Tibial nerve (tissue), 4 donors: ENCODE measurements at regions not wholly inside any gene's neighbourhood (a gene's known extent, or its start where the extent isn't known, plus 50 kb on each side); places are given as distances from the start of the nearest gene placed in this dataset.

Experiments
- DNase-seq, 2 donors: peaks; one replicate each; pipeline ENCODE4 v3.0.0-alpha.2; 2019; ENCODE audit warnings: low spot score in 2 of 2
- H3K27ac ChIP-seq, 4 donors: fragments of 200-600 bp; sonication (generic) in 3 of 4; one replicate each; pipeline ENCODE4 v1.5.1; 2017 to 2019; ENCODE audit warnings: mild to moderate bottlenecking in 1 of 4
- H3K27me3 ChIP-seq, 2 donors: fragments of 200-600 bp; sonication (generic) in 1 of 2; one replicate each; pipeline versions ENCODE4 v1.5.1 to v1.6.0; 2017 to 2019
- H3K36me3 ChIP-seq, 3 donors: fragments of 200-600 bp; sonication (generic); one replicate each; pipeline ENCODE4 v1.5.1; 2018 to 2019
- H3K4me1 ChIP-seq, 4 donors: fragments of 200-600 bp; sonication (generic) in 3 of 4; one replicate each; pipeline ENCODE4 v1.5.1; 2017 to 2019
- H3K4me3 ChIP-seq, 4 donors: fragments of 200-600 bp; sonication (generic) in 3 of 4; one replicate each; pipeline ENCODE4 v1.5.1; 2017 to 2019; ENCODE audit warnings: mild to moderate bottlenecking in 1 of 4, moderate library complexity in 1 of 4
- H3K9me3 ChIP-seq, 4 donors: fragments of 200-600 bp; sonication (generic) in 3 of 4; one replicate each; pipeline ENCODE4 v1.5.1; 2017 to 2019
- EP300 ChIP-seq, 2 donors: sonication (generic); formaldehyde crosslinking; IDR thresholded peaks; one replicate each; pipeline ENCODE4 v1.6.1; 2017; ENCODE audit warnings: antibody characterized with exemption in 2 of 2, mild to moderate bottlenecking in 1 of 2
- POLR2A ChIP-seq, 2 donors: fragments of 450-650 bp; IDR thresholded peaks; one replicate each; pipeline ENCODE4 v1.6.1; 2017; ENCODE audit warnings: antibody characterized with exemption in 2 of 2, mild to moderate bottlenecking in 2 of 2, moderate library complexity in 2 of 2
- WGBS, 2 donors: methylation state at CpG; one replicate each; pipeline ENCODE4 v1.1.5; 2018; 5-methylcytosine and 5-hydroxymethylcytosine counted together
- TF ChIP-seq, protein P1 (sequence below), 5 experiments: fragments of 200-600 bp in 3 of 5; fragments of 450-650 bp in 2 of 5; sonication (generic) in 3 of 5; IDR thresholded peaks; one replicate each; pipeline ENCODE4 v1.5.1; 2016 to 2019; ENCODE audit warnings: antibody characterized with exemption in 5 of 5, mild to moderate bottlenecking in 3 of 5, moderate library complexity in 2 of 5

DNA sequence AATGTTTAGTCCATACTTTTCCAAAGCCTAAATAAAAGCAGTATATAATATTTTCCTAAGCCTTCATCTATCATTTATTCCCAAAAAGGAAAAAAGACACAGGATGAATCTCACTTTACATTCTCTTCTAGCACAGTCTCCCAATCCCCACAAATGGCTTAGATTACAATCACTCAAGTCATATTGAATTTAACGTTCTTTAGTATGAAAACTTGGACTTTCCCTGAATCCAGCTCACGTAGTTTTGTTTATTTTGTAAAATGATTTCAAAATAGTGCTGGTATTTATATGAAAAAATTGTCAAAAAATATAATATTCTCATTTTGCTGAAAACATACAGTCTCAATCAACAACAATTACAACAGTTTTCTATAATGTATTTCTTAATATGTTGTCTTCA lies 137.7 kb upstream of the CCDC150 start:
- Histone ChIP-seq H3K36me3 (no peaks in the 10 kb centered on the region), H3K27ac (no peak overlapping the region), H3K4me1 (no peaks in the 10 kb centered on the region), H3K9me3 (peaks cover 0 to 19% (median 0%) of the 10 kb centered on the region in 4 donors), H3K27me3 (no peaks in the 10 kb centered on the region), H3K4me3 (no peak overlapping the region)
- DNase-seq, result no peak
- TF ChIP-seq, protein P1, sequence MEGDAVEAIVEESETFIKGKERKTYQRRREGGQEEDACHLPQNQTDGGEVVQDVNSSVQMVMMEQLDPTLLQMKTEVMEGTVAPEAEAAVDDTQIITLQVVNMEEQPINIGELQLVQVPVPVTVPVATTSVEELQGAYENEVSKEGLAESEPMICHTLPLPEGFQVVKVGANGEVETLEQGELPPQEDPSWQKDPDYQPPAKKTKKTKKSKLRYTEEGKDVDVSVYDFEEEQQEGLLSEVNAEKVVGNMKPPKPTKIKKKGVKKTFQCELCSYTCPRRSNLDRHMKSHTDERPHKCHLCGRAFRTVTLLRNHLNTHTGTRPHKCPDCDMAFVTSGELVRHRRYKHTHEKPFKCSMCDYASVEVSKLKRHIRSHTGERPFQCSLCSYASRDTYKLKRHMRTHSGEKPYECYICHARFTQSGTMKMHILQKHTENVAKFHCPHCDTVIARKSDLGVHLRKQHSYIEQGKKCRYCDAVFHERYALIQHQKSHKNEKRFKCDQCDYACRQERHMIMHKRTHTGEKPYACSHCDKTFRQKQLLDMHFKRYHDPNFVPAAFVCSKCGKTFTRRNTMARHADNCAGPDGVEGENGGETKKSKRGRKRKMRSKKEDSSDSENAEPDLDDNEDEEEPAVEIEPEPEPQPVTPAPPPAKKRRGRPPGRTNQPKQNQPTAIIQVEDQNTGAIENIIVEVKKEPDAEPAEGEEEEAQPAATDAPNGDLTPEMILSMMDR (IDR thresholded peaks at IDR 0.05), result no peak
- TF ChIP-seq EP300 (IDR thresholded peaks at IDR 0.05), result no peak
- no peak for TF ChIP-seq POLR2A (IDR thresholded peaks at IDR 0.05)
- 67 to 77% methylated on average over 2 of the region's 2 CpGs for WGBS, 2 donors

DNA sequence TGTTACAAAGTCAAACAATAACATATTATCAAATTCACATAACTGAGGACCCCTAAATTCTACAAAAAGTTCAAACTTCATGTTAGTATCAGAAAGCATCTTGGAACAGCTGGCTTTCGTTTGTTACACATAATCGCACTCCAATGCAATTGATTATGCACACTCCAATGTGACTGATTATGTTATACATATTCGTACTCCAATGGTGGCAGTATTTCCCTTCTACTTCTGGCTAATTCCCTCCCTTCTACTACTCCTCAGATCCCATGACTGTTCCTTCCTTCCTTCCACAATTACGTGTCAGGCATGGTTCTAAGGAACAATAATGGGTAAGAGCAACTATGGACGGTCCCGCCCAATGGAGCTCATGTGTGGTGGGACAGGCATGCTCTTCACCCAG lies 137.1 kb upstream of the CCDC150 start:
- Histone ChIP-seq H3K27me3 (no peaks in the 10 kb centered on the region), H3K36me3 (no peaks in the 10 kb centered on the region), H3K4me3 (no peak overlapping the region), H3K4me1 (no peaks in the 10 kb centered on the region), H3K27ac (no peak overlapping the region), H3K9me3 (peaks cover 0 to 18% (median 0%) of the 10 kb centered on the region in 4 donors)
- no peak for TF ChIP-seq EP300 (IDR thresholded peaks at IDR 0.05)
- TF ChIP-seq, protein P1 (IDR thresholded peaks at IDR 0.05), result no peak
- TF ChIP-seq POLR2A (IDR thresholded peaks at IDR 0.05), result no peak
- 89 to 93% methylated on average over 6 of the region's 6 CpGs for WGBS, 2 donors
- DNase-seq, result no peak

DNA sequence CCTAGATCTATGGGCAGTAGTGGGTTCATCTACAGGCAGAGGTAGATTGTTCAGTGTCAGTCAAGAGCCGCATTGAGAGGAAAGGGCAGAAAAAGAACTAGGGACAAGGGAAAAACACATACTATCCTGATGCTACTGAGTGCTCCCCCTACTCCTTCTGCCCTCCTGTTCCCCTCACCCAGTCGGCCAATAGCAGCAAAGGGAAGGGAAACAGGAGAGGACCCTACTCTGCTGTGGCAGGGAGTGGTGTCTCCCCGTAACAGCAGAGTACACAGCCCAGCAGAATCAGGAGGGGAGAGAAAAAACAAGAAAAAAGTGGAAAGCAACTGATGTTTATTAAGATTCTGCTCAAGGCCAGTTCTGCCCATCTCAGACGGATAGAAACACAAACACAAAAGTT lies 136.1 kb upstream of the CCDC150 start:
- no peak overlapping the region for H3K4me3 ChIP-seq
- no peaks in the 10 kb centered on the region for H3K27me3 ChIP-seq
- WGBS, 2 donors, result 85 to 87% methylated on average over 4 of the region's 4 CpGs
- H3K36me3 ChIP-seq, result no peaks in the 10 kb centered on the region
- TF ChIP-seq POLR2A (IDR thresholded peaks at IDR 0.05) (no peak), EP300 (IDR thresholded peaks at IDR 0.05) (no peak)
- TF ChIP-seq, protein P1 (IDR thresholded peaks at IDR 0.05), result no peak
- H3K27ac ChIP-seq, result no peak overlapping the region
- peaks cover 0 to 11% (median 0%) of the 10 kb centered on the region in 4 donors for H3K9me3 ChIP-seq
- H3K4me1 ChIP-seq, result peaks cover 0 to 4% (median 0%) of the 10 kb centered on the region in 4 donors
- no peak for DNase-seq

DNA sequence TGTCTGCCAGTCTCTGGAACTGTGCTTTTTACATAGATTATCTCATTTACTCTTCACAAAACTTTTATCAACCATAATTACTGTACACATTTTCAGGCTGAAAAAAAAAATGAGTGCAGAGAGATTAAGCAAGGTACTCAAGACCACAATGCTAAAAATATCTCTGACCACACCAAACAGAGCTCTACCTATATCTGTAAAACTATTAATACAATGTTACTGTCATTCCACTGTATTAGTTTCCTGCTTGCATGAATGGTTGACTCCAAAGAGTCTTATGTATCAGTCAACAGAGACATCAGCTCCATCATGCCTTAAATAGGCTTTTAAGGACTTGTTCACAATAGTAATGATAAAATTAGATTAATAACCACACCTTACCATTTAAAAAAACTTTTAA lies 134.7 kb upstream of the CCDC150 start:
- Histone ChIP-seq H3K4me3 (no peak overlapping the region), H3K4me1 (peaks cover 0 to 6% (median 0%) of the 10 kb centered on the region in 4 donors), H3K9me3 (no peaks in the 10 kb centered on the region), H3K36me3 (no peaks in the 10 kb centered on the region), H3K27ac (no peak overlapping the region), H3K27me3 (no peaks in the 10 kb centered on the region)
- no peak for DNase-seq
- TF ChIP-seq, protein P1 (IDR thresholded peaks at IDR 0.05), result no peak
- TF ChIP-seq POLR2A (IDR thresholded peaks at IDR 0.05), result no peak
- TF ChIP-seq EP300 (IDR thresholded peaks at IDR 0.05), result no peak

DNA sequence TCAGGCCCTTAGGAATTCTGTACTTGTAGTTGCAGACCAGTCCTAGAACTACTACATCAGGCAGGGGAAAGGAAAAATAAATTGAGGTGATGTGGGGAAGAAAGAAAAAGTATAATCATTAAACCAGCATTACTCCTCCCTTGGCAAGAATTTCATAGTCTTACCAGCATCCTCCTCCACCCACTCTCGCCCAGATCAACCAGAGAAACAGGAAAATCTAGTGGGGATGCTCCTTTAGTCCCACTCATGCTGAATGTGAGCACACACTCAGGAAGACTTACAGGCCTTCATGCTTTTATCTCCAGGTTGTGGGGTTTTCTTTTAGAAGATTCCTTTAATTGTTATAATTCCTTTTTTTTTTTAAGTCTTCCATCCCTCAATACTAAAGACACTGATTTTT lies 129.3 kb upstream of the CCDC150 start:
- H3K4me3 ChIP-seq, result no peak overlapping the region
- no peak overlapping the region for H3K27ac ChIP-seq
- WGBS, 2 donors, result 92 to 94% methylated on average over 1 of the region's 1 CpG
- DNase-seq, result no peak
- peaks cover 0 to 6% (median 0%) of the 10 kb centered on the region in 4 donors for H3K4me1 ChIP-seq
- no peaks in the 10 kb centered on the region for H3K36me3 ChIP-seq
- no peaks in the 10 kb centered on the region for H3K9me3 ChIP-seq
- TF ChIP-seq EP300 (IDR thresholded peaks at IDR 0.05), result no peak
- TF ChIP-seq, protein P1 (IDR thresholded peaks at IDR 0.05), result no peak
- TF ChIP-seq POLR2A (IDR thresholded peaks at IDR 0.05), result no peak
- H3K27me3 ChIP-seq, result no peaks in the 10 kb centered on the region
